ENCODE measurements at regions not wholly inside any gene's neighbourhood (a gene's known extent, or its start where the extent isn't known, plus 50 kb on each side); places are given as distances from the start of the nearest gene placed in this dataset.
"Not testable (repeated sequence)": the region's sequence is repeated elsewhere in the genome, so short reads cannot be mapped to it uniquely, and the experiment has no call there.

GRCh38 chr1:157209514-157209913, 71.3 kb upstream of the ETV3 start:
- no peak for DNase-seq

DNA sequence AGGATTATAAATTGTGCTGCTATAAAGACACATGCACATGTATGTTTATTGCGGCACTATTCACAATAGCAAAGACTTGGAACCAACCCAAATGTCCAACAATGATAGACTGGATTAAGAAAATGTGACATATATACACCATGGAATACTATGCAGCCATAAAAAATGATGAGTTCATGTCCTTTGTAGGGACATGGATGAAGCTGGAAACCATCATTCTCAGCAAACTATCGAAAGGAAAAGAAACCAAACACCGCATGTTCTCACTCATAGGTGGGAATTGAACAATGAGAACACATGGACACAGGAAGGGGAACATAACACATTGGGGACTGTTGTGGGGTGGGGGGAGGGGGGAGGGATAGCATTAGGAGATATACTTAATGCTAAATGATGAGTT, 67.8 kb upstream of the ETV3 start:
- DNase-seq: not testable (repeated sequence)

DNA sequence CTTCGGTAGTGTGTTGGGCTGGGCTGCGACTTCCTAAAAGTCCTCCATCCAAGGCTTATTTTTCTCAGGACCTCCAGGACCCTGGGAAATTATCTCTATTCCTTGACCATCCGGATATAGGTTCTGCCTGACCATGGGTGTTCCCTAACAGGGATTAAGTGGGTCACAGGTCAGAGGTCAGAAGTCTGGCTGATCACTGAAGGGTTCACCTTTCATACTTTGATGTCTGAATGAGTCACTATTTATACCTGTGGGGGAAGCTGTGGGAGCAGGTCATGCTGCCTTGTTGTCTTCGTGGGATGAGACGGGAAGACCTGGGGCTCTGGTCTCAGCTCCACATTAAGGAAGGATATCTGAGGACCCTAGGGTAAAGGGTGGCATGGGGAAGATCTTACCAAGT, 65.0 kb upstream of the ETV3 start:
- DNase-seq: no peak

GRCh38 chr1:157202331-157202730, 64.1 kb upstream of the ETV3 start:
- no peak for DNase-seq

GRCh38 chr1:157201767-157202166, 63.6 kb upstream of the ETV3 start:
- no peak for DNase-seq

DNA sequence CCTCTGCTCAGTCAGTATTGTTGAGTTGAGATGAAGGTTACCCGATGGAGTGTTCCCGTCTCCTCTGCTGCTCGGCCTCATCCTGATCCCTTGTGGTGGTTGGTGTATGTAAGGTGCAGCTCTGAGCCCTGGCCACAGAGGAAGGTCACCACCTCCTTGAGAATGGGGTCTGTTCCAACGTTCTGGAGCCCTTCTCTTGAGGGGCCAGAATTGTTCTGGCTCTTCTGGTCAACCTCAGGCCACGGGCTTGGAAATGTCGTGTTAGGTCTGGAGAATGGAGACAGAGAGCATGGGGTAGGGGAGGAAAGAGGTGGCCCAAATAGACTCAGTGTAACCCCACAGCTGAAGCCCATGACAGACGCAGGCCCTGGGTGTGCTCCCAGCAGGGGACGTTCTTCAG, 62.3 kb upstream of the ETV3 start:
- no peak for DNase-seq

- no peak for DNase-seq
Measured at GRCh38 chr1:157199421-157199755, 61.2 kb upstream of the ETV3 start.

- DNase-seq: no peak
Measured at GRCh38 chr1:157198619-157199420, 60.6 kb upstream of the ETV3 start.

GRCh38 chr1:157197906-157198435, 59.8 kb upstream of the ETV3 start:
- DNase-seq: no peak

GRCh38 chr1:157196670-157197456, 58.7 kb upstream of the ETV3 start:
- peak; percentile 17 to 18 for DNase-seq

- DNase-seq: no peak
Measured at GRCh38 chr1:157196245-157196543, 58.0 kb upstream of the ETV3 start.

DNA sequence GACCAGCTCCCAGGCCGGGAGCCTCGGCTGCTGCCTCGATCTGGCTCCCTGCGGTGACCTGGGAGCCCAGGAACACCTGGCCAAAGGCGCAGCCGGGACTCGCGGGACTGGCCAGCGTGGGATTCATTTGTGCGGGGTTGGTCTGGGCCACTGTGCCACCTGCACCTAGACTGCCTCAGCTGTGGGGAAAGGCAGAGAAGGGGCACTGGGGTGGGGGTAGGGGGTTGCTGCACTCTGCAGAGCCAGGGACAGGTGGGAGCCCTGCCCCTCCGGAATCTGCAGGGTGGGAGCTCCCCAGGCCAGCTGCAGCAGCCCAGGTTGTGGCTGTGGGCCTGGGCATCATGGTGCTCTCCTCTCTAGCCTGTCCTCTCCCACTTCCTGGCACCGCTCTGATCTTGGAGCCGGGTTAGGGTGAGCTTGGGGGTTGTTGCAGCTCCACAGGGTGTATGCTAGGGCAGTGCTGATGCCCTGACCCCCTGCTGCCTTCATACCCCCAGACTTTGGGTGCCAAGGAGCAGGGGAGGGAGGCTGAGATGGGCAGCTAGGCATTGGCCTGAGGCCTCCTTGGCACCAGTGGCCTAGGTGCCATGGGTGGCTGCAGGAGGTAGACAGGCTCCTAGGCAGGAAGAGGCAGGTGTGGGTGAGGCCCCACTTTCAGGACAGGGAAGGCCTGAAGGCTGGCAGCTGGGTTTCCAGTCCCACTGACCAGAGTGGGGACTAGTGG, 57.5 kb upstream of the ETV3 start:
- DNase-seq: no peak

GRCh38 chr1:157194731-157195520, 56.7 kb upstream of the ETV3 start:
- DNase-seq: no peak

- DNase-seq: peak; percentile 57 to 71
Measured at GRCh38 chr1:157193702-157194391, 55.7 kb upstream of the ETV3 start.

DNA sequence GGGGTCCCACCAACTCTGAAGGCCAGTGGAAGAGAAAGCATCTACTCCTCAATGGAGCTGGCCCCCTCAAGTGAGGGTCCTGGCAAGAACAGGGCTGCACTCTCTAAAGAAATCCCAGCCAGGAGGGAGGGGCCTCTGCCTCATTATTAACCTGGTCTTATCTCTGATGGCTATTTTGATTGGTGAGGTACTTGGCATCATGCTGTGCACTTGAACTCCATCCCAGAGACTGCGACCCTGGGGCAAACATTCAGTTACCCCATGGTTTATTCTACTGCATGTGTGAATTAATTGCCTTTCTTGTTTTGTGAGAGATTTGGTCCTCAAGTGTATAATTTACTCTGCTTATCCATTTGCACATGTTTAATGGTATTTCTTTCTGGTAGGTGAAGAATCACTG, 55.0 kb upstream of the ETV3 start:
- DNase-seq: no peak

DNA sequence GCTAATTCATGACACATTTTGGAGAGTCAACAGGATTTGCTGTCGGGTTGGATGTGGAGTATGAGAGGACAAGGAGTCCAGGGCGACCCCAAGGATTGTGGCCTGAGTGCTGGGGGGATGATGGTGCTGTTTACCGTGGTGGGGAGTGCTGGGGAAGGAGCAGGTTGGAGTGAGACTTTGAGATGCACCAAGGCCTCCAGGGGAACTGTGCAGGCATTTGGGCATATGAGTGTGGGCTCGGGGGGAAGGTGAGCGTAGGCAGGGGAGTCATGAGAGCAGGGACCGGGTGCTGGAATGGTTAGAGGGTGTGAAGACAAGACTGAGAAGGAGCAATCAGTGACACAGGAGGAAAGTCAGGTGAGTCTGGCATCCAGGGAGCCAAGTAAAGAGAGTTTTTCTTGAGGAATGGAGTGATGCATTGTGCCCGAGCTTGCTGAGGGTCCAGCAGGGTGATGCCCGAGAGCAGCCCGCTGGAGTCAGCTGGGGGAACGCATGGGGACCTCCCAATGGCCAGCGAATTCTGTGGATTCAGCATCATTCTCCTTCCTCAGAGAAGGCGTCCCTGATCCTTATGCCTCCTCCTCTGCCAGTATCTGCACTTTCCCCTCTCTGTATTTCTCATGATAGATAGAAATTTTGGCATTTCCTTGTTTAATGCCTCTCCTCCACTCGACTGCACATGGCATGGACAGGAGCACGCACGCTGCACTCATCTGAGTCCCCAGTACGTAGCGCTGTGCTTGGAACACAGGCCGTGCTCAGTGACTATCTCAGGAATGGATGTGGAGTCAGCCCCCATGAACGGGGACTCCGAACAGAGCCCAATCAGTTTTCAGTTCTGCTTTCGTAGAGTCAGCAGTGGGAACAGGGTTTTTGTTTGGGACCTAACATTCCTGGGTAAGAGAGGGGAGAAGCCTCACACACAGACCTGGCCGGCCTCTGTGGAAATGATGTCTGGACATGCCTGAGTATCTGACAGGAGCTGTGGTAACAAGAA, 52.1 kb upstream of the ETV3 start:
- DNase-seq: no peak

- no peak for DNase-seq
Measured at GRCh38 chr1:157189096-157189495, 50.9 kb upstream of the ETV3 start.
